ENCODE measurements at regions not wholly inside any gene's neighbourhood (a gene's known extent, or its start where the extent isn't known, plus 50 kb on each side); places are given as distances from the start of the nearest gene placed in this dataset.
"Not testable (repeated sequence)": the region's sequence is repeated elsewhere in the genome, so short reads cannot be mapped to it uniquely, and the experiment has no call there.

DNA sequence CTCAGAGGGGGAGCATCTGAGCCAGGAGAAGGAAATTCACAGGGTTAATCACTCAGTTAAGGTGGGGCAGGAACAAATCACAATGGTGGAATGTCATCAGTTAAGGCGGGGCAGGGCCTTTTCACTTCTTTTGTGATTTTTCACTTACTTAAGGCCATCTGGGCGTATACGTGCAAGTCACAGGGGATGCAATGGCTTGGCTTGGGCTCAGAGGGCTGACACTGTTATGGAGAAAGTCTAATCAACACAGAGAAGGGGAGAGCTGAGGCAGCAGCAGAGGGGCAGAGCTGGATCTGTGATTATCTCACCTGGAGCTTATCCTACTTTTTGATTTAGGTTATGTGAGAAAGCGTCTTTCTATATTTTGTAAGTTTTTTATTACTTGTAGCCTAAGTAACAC lies 350.1 kb downstream of the NSUN3 start:
- not testable (repeated sequence) for DNase-seq (ENCODE audit: low spot score)

DNA sequence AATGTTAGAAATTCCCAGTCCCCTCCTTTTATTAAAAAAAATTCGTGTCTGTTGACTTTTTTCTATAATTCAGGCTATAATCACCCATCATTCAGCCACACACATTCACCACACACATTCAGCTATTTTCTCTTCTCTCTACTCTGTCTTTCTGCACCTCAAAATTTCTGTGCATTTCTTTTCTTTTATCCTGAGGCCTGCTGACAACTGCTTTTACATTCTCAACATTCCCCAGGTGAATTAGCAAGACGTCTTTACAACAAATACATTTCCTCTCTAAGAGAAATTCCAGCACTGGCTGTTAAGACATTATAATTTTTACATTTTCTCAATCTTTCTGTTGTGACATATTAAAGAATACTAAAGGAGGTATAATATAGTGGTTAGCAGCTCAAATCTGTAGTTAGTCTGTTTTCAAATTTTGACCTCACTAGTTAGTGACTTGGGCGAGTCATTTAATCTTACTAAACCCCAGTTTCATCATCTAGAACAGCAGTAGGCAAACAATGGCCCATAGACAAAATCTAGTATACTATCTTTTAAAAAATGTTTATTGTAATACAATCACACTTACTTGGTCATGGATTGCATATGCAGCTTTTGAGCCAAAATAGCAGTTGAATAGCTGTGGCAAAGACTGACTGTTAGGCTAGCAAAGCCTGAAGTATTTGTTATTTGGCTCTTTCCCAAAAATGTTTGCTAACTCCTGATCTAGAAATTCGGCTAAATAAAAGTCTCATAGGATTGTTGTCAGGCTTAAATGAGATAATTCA lies 350.7 kb downstream of the NSUN3 start:
- DNase-seq (ENCODE audit: low spot score): no peak

DNA sequence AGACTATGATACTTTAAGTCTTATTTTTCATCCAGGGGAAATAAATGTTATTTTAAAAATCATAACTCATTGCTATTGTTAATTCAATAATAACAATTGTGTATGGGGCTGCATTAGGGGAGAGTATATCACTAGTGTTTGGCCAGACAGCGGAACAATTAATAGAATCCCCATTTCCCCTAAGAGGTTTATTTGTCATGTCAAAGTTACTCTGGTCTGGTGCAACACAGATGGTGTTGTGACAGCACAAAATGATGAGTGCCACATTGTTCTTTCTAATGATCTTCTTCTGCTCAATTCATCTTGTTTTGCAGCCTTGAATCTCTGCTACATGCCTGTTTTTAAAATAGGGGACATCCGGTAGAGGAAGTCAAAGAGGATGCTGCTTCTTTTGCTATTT lies 351.6 kb downstream of the NSUN3 start:
- DNase-seq (ENCODE audit: low spot score): no peak

DNA sequence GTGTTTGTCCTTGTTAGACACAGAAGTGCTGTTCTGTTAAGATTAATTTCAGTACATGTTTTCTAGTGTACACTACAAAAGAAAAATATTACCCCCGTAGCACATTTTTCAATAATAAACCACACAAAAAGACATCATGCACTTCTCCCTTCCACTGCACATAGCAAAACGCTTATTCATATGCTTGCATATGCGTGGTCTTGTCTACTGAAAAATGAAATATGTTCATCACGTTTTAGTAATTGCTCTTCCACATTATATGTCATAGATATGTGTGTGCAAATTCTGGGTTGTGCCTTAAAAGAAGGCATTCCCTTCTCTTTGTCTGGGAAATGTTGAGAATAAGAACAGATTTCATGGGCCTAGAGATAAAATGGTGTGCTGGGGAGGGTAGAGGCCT lies 353.9 kb downstream of the NSUN3 start:
- DNase-seq (ENCODE audit: low spot score): no peak

DNA sequence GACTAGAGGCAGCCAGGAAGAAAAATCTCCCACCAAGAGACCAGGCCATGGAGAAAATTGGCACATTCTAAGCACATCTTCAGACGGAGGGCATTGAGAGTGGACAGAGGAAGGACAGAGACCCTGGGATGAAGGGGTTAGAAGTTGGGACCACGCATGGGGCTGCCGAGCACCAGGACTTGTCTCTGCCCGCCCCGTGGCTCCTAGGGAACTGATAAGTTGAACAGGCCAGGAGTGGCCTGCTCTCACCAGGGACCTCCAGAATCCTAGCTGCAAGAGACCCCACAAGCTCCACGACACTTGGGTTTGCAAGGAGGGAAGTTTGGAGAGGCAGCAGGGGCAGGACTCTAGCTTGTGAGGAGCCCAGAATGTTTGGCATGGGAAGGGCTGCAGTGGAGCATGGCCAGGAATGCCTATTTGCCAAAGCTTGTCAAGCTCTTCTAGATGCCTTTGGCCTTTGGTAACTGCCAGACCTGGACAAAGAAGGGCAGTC lies 355.1 kb downstream of the NSUN3 start:
- DNase-seq (ENCODE audit: low spot score): no peak

DNA sequence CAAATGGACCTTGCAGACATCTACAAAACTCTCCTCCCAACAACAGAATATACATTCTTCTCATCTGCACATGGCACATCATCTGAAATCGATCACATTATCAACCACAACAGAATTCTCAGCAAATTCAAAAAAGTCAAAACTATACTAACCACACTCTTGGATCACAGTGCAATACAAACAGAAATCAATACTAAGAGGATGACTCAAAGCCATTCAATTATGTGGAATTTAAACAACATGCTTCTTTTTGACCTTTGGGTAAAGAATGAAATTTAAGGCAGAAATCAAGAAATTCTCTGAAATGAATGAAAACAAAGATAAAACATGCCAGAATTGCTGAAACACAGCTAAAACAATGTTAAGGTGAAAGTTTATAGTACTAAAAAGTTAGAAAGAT lies 358.1 kb downstream of the NSUN3 start:
- no peak for DNase-seq (ENCODE audit: low spot score)

DNA sequence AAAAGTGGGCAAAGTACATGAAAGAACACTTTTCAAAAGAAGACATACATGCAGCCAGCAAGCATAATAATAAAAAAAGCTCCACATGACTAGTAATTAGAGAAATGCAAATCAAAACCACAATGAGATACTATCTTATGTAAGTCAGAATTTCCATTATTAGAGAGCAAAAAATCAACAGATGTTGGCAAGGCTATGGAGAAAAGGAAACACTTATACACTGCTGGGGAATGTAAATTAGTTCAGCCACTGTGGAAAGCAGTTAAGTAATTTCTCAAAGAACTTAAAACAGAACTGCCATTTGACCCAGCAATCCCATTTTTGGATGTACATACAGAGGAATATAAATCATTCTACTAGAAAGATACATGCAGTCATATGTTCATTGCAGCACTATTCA lies 360.7 kb downstream of the NSUN3 start:
- DNase-seq (ENCODE audit: low spot score): no peak

DNA sequence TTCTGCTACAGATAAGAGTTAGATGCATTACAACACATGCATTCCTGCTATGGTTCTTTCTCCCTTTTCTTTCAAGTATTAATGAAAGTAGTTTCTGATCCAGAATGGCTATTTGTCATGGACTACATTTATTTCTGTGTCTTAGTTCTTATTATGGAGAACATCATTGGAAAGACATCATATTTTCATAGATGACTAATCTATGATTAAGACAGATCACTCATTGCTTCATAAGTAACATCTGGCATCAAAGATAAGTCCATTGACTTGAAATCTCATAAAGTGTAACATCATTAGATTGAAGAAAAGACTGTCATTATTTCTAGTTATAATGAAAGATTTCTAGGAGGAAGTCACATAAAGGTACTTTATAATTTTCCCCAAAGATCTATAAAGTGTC lies 366.7 kb downstream of the NSUN3 start:
- no peak for DNase-seq (ENCODE audit: low spot score)

DNA sequence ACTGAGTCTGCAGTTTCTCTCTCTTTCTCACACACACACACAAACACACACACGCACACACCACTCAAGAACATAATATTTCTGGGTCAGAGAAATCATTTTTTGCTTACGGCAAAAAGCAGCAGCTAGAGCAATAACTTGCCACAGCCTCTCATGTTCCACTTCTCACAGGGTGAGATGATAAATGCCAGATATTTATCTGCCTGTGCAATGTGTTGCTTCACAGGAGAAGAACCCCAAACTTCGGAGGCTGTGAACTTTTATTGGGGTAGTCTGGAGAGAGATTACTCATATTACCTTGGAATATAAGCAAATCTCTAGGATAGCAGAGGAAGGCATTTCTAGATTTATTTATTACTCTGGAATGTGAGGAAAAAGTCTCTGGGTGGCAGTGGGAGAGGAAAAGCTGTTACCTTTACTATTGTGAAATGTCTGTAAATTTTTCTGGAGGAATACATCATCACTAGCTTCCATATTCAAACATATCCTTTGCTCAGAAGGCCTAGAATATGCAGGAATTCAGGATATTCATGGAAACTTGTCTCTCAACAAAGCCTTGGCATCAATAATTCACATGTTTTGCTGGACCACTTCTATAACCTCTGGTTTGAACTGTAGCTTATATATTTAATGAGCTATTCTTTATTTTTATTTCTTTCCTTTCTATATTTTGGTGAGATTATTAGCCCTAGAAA lies 369.2 kb downstream of the NSUN3 start:
- DNase-seq (ENCODE audit: low spot score): no peak

DNA sequence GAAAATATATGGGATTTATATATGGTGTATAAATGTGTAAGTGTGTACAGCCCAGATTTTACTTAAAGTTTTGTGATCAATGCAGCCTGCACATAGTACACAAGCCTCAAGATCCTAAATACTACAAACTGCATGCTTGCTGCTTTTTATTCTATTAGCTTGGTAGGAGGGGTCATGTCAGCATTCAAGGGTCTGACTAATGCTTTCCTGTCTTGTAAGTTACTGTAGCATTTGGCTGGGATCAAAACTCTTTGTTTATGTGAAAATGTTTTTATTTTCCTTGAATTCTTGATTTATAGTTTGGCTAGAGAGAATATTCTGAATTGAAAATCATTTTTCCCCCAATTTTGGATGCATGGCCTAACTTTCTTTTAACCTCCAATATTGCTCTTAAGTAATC lies 370.9 kb downstream of the NSUN3 start:
- DNase-seq (ENCODE audit: low spot score): no peak

DNA sequence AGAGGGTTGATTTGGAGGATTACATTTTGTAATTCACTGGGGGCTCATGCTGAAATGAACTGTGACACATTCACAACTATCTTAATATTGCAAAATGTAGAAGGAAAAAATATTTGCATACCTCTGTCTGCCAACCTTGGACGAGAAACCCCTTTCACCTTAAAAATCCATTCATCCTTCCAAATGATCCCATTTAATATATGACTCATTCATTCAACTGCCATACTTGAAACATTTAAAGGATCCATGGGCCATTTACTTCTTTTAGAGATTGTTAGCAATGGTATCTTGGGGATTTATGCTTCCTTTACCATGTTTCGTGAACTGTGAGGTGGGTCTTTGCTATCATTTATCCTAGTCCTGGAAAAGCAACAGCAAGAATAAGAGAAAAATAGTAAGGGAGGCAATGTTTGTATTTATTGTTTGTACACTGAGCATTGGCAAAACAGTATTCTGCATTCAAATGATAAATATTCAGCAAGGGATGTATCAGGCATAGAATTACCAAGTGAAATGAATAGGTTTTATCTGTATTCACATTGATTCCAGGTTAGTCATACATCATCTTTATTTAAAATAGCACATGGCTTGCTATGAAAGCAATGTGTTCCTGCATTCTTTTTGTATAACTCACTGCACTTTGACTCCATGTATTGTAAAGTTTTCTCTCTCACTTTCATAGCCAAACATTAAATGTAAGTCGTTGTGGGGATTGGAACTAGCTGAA lies 378.1 kb downstream of the NSUN3 start:
- DNase-seq (ENCODE audit: low spot score): no peak

DNA sequence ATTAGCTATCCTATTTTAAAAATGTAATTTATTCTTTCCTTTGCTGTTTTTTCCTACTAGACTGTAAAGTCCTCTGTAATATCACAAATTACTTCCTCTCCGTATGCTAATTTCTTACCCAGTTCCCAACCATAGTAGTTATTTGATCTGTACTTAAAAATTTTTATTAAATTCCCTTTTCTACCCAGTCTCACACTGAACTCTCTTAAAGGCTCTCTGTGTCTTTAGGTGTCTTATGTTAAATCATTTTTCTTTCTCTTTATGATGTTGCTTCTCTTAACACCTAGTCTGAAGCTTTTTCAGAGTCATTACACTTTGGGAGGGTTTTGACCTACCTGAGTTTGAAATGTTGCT lies 378.6 kb downstream of the NSUN3 start:
- no peak for DNase-seq (ENCODE audit: low spot score)

DNA sequence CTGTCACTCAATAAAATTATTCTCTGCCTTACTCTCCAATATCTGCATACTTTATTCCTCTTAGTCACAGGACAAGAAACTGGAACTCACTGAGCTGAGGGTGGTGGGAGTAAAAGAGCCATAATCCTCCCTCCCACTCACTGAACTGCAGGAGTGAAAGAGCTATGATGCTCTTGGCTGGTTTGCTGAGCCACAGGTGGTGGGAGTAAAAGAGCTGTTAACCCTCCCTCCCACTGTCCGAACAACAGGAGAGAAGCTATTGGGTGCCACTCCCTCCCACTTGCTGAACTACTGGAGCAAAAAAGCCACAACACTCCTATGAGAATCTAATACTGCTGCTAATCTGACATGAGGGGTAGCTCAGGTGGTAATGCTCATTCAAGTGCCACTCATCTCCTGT lies 391.0 kb downstream of the NSUN3 start:
- DNase-seq (ENCODE audit: low spot score): no peak

DNA sequence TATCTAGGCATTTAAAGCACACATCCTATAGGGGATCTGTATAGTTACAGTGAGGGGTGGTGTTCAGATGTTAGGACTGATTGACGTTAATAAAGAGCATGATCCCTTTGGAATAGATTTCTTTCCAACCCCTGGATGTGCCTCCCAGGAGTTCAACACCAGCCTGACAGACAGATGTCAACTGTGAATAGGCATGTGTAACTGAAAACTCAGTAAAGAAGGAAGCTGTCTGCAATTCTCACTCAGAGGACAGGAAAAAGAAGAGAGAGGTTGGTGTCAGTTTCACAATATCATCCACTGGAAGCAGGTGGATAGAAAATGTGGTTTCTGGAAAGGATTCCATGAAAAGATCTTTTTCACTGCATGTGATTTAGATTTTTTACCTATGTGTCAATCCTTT lies 396.3 kb downstream of the NSUN3 start:
- no peak for DNase-seq (ENCODE audit: low spot score)

DNA sequence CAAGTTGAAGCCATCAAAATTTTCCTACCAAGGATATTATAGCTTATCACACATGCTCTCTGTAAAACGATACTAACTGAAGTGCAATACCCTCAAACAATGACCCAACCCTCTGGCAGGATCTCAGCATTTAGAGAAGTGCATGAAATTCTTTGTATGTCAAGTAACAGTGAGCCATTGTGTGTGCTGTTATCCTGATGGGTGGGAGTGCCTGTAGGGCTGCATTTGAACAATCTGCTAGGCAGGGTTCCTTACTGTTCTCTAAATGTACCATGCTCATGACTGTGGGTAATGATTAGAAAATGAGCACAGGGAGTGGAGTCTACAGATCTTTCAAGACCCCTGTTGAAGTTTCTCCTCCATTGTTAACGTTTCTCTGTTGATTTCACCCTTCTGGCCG lies 398.1 kb downstream of the NSUN3 start:
- no peak for DNase-seq (ENCODE audit: low spot score)

DNA sequence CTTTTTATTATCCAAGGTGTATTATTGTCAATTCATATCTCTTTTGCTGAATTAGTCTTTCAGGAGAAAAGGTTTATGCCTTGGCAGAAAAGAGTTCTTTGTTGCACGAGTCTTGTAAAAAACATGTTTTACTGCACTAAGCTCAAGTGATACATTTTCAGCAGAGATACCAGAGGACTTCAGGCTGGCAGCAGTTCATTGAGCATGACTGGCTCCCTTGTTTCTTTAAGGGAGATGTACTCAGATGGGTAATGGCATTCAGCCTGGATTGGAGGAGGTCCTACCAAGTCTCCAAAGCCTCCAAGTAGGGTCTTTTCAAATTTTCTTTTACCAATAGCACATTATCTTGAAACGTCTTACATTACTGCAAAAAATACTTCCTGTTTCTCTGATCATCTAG lies 400.1 kb downstream of the NSUN3 start:
- no peak for DNase-seq (ENCODE audit: low spot score)

DNA sequence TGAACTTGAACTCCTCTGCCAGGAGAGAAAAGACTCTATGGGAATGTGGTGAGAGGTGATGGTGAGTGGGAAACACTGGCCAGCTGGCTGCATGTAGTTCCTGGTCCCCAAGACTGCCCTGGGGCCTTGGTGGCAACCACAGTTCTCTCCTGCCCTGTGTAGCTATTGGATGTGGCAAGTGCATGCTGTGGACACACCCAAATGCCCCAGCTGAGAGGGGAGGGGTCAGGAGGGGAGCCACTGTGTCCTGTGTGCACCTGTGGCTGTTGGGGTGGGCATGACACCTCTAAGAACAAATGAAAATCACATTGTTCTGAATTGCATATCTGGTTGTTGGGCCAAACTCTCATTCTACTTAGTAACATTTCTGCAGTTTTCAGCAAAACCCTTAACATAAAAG lies 409.6 kb downstream of the NSUN3 start:
- DNase-seq (ENCODE audit: low spot score): no peak

DNA sequence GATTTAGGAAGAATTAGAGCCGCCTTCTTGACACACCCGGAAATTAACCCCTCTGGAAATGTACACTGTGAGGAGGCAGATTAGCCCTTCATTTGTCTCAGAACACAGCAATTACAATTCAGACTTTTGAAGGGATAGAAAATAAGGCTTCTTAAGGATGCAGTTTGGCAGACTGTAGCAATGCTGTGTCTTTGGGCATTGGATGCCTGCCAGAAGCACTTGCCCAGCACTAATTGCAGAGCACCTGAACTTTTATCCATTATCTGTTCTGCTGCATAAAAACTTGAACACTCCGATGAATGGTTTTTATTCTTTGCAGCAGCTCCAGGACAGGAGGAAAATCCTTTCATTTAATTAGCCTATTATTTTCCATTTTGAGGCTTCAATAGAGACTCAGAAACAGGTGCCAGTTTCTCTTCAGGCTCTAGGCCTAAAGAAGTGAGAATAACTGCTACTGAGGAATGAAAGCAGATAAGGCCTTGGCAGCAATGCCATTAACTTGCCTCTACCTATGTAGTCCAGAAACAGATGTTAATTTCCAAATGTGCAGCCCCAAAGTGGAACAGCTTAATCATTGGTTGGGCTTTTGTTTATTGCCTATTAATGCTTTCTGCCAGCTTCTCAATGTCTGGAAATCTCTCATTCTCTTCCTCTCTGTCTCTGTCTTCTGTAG lies 418.5 kb downstream of the NSUN3 start:
- no peak for DNase-seq (ENCODE audit: low spot score)

DNA sequence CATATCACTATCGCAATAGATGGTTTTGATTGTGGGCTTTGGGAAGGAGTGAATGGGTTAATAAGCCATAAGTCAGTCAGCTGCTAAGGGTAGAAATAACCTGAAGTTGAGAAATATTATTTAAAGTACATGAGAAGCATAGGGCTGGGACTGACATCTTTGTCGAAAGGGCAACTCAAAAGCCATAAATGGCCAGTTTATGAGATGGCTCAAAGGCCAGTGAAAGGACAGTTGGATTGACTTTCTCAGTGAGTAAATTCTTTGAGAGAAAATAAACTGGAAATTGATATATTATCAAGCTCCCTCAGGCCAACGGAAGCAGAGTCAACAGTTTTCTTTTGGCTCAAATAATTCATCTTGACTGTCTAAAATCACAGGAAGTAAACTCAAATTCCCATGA lies 419.8 kb downstream of the NSUN3 start:
- DNase-seq (ENCODE audit: low spot score): no peak

DNA sequence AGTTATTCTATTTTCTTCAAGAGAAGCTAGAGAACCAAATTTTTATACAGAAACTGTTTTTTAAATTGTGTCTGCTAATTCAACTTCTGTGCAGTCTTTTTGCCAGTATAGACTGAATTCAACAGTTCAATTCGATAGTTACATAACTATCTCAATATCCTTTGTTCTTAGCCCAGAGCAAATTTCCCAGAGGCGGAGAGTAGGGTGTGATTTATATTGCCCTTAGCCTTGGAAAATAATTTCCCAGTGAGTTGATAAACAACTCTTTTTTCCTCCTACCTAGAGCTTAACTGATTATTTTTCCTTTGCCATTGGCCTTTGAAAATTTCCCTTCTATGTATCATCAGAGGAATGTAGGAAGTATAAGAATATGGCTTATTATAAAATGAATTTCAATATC lies 420.5 kb downstream of the NSUN3 start:
- DNase-seq (ENCODE audit: low spot score): no peak

DNA sequence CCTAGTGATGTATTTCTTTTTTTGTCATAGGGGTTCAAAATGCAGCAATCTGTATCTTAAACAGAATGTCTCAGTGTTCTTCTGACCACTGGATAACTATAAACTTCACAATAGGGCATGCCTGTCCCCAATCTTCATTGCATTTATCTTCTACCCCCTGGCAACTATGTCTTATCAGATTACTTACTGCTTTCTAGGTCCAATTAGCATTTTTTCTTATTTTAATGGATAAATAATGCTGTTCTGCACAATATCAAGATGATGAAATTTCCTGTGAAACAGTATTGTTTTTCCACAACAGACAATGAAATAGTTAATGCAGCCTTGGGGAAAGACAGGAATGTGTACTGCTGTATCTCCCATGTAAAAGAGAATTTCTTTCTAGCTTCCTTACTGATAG lies 432.1 kb downstream of the NSUN3 start:
- no peak for DNase-seq (ENCODE audit: low spot score)

DNA sequence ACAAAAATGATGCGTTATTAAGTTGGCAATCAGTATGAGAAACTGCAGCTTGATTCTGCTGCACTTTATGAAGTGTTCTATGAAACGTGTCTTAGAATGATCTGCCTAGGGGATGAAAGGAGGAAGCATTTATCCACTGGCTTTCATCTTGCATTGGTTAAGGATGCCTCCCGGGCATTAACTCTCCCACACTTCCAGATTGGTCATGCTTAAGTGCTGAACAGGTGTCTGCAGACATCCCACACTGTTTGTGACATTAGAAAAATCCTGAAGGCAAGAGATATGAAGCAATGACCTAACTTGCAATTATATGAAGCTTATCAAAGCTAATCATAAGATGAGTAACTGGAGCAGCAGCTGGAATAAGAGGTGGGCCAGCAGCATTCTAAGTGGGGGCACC lies 437.3 kb downstream of the NSUN3 start:
- DNase-seq (ENCODE audit: low spot score): no peak

DNA sequence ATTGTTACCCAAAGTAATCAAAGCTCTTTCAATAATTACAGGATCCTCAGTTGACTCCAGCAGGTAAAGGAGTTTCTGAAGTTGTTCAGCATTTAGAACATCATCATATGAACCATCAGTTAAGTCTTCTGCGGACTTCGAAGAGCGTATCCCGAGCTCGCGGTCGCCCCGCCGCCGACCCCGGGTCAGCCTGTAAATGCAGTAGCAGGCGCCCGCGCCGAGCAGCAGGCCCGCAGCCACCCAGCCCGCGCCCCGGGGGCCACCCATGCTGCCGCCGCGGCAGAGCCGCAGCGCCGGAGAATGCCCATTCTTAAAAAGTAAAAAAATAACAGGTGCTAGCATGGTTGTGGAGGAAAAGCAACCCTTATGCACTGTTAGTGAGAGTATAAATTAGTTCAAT lies 444.5 kb downstream of the NSUN3 start:
- DNase-seq (ENCODE audit: low spot score): not testable (repeated sequence)
